KMS-11 (cell line): ENCODE measurements at regions not wholly inside any gene's neighbourhood (a gene's known extent, or its start where the extent isn't known, plus 50 kb on each side); places are given as distances from the start of the nearest gene placed in this dataset.

Source experiments
- H2AFZ ChIP-seq: fragments of 200-600 bp; sonication (generic); 2 replicates; pipeline ENCODE4 v1.6.1; 2016; ENCODE audit warnings: antibody characterized with exemption, mixed run types, low read depth
- H3K27ac ChIP-seq: fragments of 200-600 bp; sonication (generic); 2 replicates; pipeline ENCODE4 v1.6.1; 2016; ENCODE audit warnings: mild to moderate bottlenecking, mixed run types
- H3K27me3 ChIP-seq: fragments of 200-600 bp; sonication (generic); 2 replicates; pipeline ENCODE4 v1.6.1; 2017; ENCODE audit warnings: mild to moderate bottlenecking, low read depth, mixed run types, moderate library complexity; ENCODE audit not compliant: insufficient read depth
- H3K36me3 ChIP-seq: fragments of 200-600 bp; sonication (generic); 2 replicates; pipeline ENCODE4 v1.6.1; 2017; ENCODE audit warnings: mild to moderate bottlenecking, mixed run types; ENCODE audit not compliant: insufficient read depth
- H3K4me1 ChIP-seq: fragments of 200-600 bp; sonication (generic); 2 replicates; pipeline ENCODE4 v1.6.1; 2016; ENCODE audit warnings: mild to moderate bottlenecking, low read depth, mixed run types; ENCODE audit not compliant: poor library complexity, severe bottlenecking
- H3K4me2 ChIP-seq: fragments of 200-600 bp; sonication (generic); 2 replicates; pipeline ENCODE4 v1.7.0; 2016; ENCODE audit warnings: mild to moderate bottlenecking, mixed run types
- H3K4me3 ChIP-seq: fragments of 200-600 bp; sonication (generic); IDR thresholded peaks from 2 replicates; pipeline ENCODE4 v1.6.1; 2017; ENCODE audit warnings: low read depth, low read length, mixed read lengths; ENCODE audit not compliant: insufficient read depth
- H3K79me2 ChIP-seq: fragments of 200-600 bp; sonication (generic); 2 replicates; pipeline ENCODE4 v1.6.1; 2016; ENCODE audit warnings: low read depth, mixed run types; ENCODE audit not compliant: insufficient read depth
- H3K9ac ChIP-seq: fragments of 200-600 bp; sonication (generic); 2 replicates; pipeline ENCODE4 v1.6.1; 2016; ENCODE audit warnings: mild to moderate bottlenecking, mixed run types
- H4K20me1 ChIP-seq: fragments of 200-600 bp; sonication (generic); 2 replicates; pipeline ENCODE4 v1.6.1; 2016; ENCODE audit warnings: mild to moderate bottlenecking, mixed run types; ENCODE audit not compliant: insufficient read depth
- TF ChIP-seq, protein P1 (sequence below): fragments of 200-600 bp; sonication (generic); conservative IDR thresholded peaks from 2 replicates; pipeline ENCODE4 v1.6.1; 2017; ENCODE audit warnings: low read depth, mild to moderate bottlenecking, antibody characterized with exemption, low read length, moderate library complexity, mixed read lengths

DNA sequence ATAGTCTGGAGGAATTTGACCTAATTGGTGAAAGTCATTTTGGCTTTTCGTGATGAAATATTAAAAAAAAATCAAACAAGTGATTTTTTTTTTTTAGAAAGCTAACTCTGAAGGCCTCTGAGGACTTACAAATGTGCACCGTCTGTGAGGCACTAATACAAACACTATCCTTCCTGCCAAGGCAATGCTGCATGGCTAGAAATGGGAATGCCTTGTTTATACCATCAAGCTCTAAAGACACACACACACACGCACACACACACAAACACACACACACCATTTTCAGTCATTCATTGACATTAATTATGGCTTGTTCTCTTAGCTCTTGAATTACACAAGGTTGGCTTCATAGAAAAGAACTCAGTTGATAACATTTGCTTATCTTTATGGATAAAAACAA is 1242.0 kb upstream of the ACVR2A start:
- Histone ChIP-seq H3K79me2 (no peaks in the 10 kb centered on the region), H3K36me3 (no peaks in the 10 kb centered on the region), H3K9ac (no peak overlapping the region), H3K27ac (no peak overlapping the region), H4K20me1 (no peaks in the 10 kb centered on the region), H3K4me3 (no peak overlapping the region), H3K4me1 (no peaks in the 10 kb centered on the region), H3K4me2 (no peak overlapping the region), H2AFZ (no peak overlapping the region), H3K27me3 (no peaks in the 10 kb centered on the region)
- TF ChIP-seq, protein P1, sequence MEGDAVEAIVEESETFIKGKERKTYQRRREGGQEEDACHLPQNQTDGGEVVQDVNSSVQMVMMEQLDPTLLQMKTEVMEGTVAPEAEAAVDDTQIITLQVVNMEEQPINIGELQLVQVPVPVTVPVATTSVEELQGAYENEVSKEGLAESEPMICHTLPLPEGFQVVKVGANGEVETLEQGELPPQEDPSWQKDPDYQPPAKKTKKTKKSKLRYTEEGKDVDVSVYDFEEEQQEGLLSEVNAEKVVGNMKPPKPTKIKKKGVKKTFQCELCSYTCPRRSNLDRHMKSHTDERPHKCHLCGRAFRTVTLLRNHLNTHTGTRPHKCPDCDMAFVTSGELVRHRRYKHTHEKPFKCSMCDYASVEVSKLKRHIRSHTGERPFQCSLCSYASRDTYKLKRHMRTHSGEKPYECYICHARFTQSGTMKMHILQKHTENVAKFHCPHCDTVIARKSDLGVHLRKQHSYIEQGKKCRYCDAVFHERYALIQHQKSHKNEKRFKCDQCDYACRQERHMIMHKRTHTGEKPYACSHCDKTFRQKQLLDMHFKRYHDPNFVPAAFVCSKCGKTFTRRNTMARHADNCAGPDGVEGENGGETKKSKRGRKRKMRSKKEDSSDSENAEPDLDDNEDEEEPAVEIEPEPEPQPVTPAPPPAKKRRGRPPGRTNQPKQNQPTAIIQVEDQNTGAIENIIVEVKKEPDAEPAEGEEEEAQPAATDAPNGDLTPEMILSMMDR, result no peak

DNA sequence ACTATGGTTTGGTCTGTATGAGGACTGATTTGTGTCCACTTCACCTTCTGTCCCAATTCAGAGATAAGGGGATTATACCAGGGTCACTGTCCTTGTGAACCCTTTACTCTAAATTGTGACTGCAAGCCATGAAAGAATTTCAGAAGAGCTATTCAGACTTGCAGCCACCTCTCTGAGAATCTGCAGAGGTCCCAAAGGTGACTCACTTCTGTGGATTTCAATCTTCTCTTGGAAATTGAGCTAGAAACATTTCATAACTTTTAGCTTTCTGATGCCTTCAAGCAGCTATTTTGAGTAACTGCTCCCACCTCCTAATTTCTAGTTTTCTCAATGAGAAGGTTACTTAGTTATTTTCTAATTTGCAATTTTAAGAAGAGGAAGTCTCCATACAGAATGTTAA is 1242.4 kb upstream of the ACVR2A start:
- H2AFZ ChIP-seq, result no peak overlapping the region
- H3K27ac ChIP-seq, result no peak overlapping the region
- H3K4me2 ChIP-seq, result no peak overlapping the region
- TF ChIP-seq, protein P1, result no peak
- no peaks in the 10 kb centered on the region for H4K20me1 ChIP-seq
- no peak overlapping the region for H3K4me3 ChIP-seq
- no peaks in the 10 kb centered on the region for H3K4me1 ChIP-seq
- H3K9ac ChIP-seq, result no peak overlapping the region
- no peaks in the 10 kb centered on the region for H3K27me3 ChIP-seq
- no peaks in the 10 kb centered on the region for H3K79me2 ChIP-seq
- H3K36me3 ChIP-seq, result no peaks in the 10 kb centered on the region

DNA sequence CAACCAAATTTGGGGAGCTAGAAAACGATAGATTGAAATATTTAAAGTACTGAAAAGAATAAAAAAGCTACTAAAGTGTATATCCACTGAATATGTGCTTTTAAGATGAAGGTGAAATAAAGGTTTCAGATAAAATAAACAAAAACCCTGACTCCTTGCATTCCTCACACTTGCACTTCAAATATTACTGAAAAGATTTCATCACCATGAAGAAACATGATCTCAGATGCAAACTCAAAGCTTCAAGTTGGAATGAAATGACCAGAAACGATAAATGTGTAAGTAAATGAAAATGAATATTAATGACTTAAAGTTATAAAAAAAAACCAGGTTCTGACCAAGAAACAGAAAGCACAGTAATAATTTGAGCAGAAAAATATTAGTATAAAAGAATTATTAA is 1246.0 kb upstream of the ACVR2A start:
- H3K27me3 ChIP-seq, result no peaks in the 10 kb centered on the region
- no peaks in the 10 kb centered on the region for H3K4me1 ChIP-seq
- no peaks in the 10 kb centered on the region for H3K79me2 ChIP-seq
- H4K20me1 ChIP-seq, result no peaks in the 10 kb centered on the region
- H3K4me3 ChIP-seq, result no peak overlapping the region
- H3K9ac ChIP-seq, result no peak overlapping the region
- H3K36me3 ChIP-seq, result no peaks in the 10 kb centered on the region
- TF ChIP-seq, protein P1, result no peak
- H2AFZ ChIP-seq, result no peak overlapping the region
- H3K4me2 ChIP-seq, result no peak overlapping the region
- H3K27ac ChIP-seq, result no peak overlapping the region

DNA sequence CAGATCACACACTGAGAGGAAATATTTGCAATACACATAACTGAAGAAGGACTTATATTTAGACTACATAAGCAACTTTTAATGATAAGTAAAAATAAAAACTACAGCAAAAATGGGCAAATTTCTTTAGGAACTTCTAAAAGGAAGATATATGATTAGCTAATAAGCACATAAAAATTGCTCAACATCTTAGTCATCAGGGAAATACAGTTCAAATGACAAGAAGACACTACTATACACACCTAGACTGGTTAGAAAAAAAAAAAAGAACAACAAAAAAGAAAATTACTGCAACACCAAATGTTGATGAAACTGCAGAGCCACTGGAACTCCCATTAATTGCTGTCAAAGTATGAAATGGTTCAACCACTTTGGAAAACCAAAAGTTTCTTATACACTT is 1247.5 kb upstream of the ACVR2A start:
- Histone ChIP-seq H3K9ac (no peak overlapping the region), H3K4me2 (no peak overlapping the region), H2AFZ (no peak overlapping the region), H4K20me1 (no peaks in the 10 kb centered on the region), H3K27ac (no peak overlapping the region), H3K4me1 (no peaks in the 10 kb centered on the region), H3K79me2 (no peaks in the 10 kb centered on the region), H3K4me3 (no peak overlapping the region), H3K27me3 (no peaks in the 10 kb centered on the region), H3K36me3 (no peaks in the 10 kb centered on the region)
- TF ChIP-seq, protein P1, result no peak

DNA sequence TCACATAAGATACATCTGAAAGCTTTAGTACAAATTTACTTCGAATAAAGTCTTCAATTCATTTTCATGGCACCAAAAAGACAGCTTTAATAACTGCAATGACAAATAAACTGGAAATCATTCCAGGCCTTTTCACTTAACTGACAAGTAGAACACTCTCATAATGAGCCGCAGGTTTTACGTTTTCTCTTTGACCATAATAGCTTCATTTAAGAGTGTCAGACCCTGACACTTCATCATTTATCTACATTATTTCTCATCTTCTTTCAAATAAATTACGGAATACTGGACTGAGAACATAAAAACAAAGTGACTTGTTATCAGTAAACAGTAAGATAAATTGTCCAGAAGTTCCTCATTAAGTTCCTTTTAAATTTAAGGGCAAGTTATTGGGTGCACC is 1252.9 kb upstream of the ACVR2A start:
- Histone ChIP-seq H3K9ac (no peak overlapping the region), H3K4me3 (no peak overlapping the region), H3K27ac (no peak overlapping the region), H3K79me2 (no peaks in the 10 kb centered on the region), H2AFZ (no peak overlapping the region), H4K20me1 (no peaks in the 10 kb centered on the region), H3K4me2 (no peak overlapping the region), H3K36me3 (no peaks in the 10 kb centered on the region), H3K4me1 (no peaks in the 10 kb centered on the region), H3K27me3 (no peaks in the 10 kb centered on the region)
- TF ChIP-seq, protein P1, result no peak
